Astrocyte (in vitro differentiated cells and primary cell): ENCODE measurements at regions not wholly inside any gene's neighbourhood (a gene's known extent, or its start where the extent isn't known, plus 50 kb on each side); places are given as distances from the start of the nearest gene placed in this dataset.
A peak's percentile ranks its signal among the peaks of the same experiment; 100 is the strongest.

Experiments
- DNase-seq: peaks from one replicate; pipeline ENCODE4 v3.0.0-alpha.2; 2010; ENCODE audit warnings: low read depth
- FAIRE-seq: peaks from 2 replicates; lab custom pipeline; 2011; peaks lifted over from hg19 to GRCh38; lab: Jason Lieb, UNC
- H2AFZ ChIP-seq: 2 replicates; pipeline ENCODE4 v1.6.0; 2012; ENCODE audit warnings: low read depth, low read length, inconsistent platforms
- H3K27ac ChIP-seq: 2 replicates; pipeline ENCODE4 v1.5.1; 2011; ENCODE audit warnings: low read depth, low read length, inconsistent platforms
- H3K27me3 ChIP-seq: 2 replicates; pipeline ENCODE4 v1.6.0; 2011; ENCODE audit warnings: low read length, inconsistent platforms; ENCODE audit not compliant: insufficient read depth
- H3K36me3 ChIP-seq: 2 replicates; pipeline ENCODE4 v1.5.1; 2011; ENCODE audit warnings: low read length, inconsistent platforms; ENCODE audit not compliant: insufficient read depth
- H3K4me1 ChIP-seq: 2 replicates; pipeline ENCODE4 v1.5.1; 2011; ENCODE audit warnings: low read length, inconsistent platforms; ENCODE audit not compliant: insufficient read depth
- H3K4me2 ChIP-seq: 2 replicates; pipeline ENCODE4 v1.6.0; 2012; ENCODE audit warnings: low read length, inconsistent platforms
- H3K4me3 ChIP-seq: 2 replicates; pipeline ENCODE4 v1.5.1; 2011; ENCODE audit warnings: low read depth, mild to moderate bottlenecking, low read length, inconsistent platforms; ENCODE audit not compliant: insufficient read depth
- H3K79me2 ChIP-seq: 2 replicates; pipeline ENCODE4 v1.6.0; 2012; ENCODE audit warnings: mild to moderate bottlenecking, low read length, inconsistent platforms; ENCODE audit not compliant: insufficient read depth
- H3K9ac ChIP-seq: 2 replicates; pipeline ENCODE4 v1.6.0; 2012; ENCODE audit warnings: mild to moderate bottlenecking, low read length, inconsistent platforms
- H3K9me3 ChIP-seq: 2 replicates; pipeline ENCODE4 v1.5.1; 2012; ENCODE audit warnings: low read depth, mild to moderate bottlenecking, low read length, inconsistent platforms; ENCODE audit not compliant: insufficient read depth
- H4K20me1 ChIP-seq: 2 replicates; pipeline ENCODE4 v1.6.0; 2012; ENCODE audit warnings: low read length, inconsistent platforms; ENCODE audit not compliant: insufficient read depth
- H3K27ac Mint-ChIP-seq: one replicate; pipeline ENCODE4 v1.8.0; 2021; ENCODE audit warnings: mild to moderate bottlenecking, mixed read lengths; ENCODE audit not compliant: unreplicated experiment
- H3K27me3 Mint-ChIP-seq: one replicate; pipeline ENCODE4 v1.8.0; 2021; ENCODE audit warnings: low read depth, mixed read lengths; ENCODE audit not compliant: unreplicated experiment
- H3K36me3 Mint-ChIP-seq: one replicate; pipeline ENCODE4 v1.8.0; 2021; ENCODE audit warnings: low read depth, mixed read lengths; ENCODE audit not compliant: unreplicated experiment
- H3K4me1 Mint-ChIP-seq: one replicate; pipeline ENCODE4 v1.8.0; 2021; ENCODE audit warnings: low read depth, mixed read lengths; ENCODE audit not compliant: unreplicated experiment
- H3K4me3 Mint-ChIP-seq: one replicate; pipeline ENCODE4 v1.8.0; 2021; ENCODE audit warnings: mild to moderate bottlenecking, moderate library complexity, mixed read lengths; ENCODE audit not compliant: unreplicated experiment
- H3K9me3 Mint-ChIP-seq: one replicate; pipeline ENCODE4 v1.8.0; 2021; ENCODE audit warnings: mild to moderate bottlenecking, mixed read lengths; ENCODE audit not compliant: unreplicated experiment
- EZH2 ChIP-seq: IDR thresholded peaks from 2 replicates; pipeline ENCODE4 v1.6.1; 2012; ENCODE audit warnings: mild to moderate bottlenecking, low read length, inconsistent platforms; ENCODE audit not compliant: insufficient read depth
- TF ChIP-seq, protein P1 (sequence below): IDR thresholded peaks from 2 replicates; pipeline ENCODE4 v1.5.1; 2011; ENCODE audit warnings: low read depth, mild to moderate bottlenecking, inconsistent platforms, low read length, moderate library complexity; ENCODE audit not compliant: insufficient read depth

GRCh38 chr9:81832571-81833285, 95.5 kb upstream of the SPATA31D4 start:
- Histone ChIP-seq H3K4me2 (no peak overlapping the region), H3K27ac (no peak overlapping the region), H3K4me1 (no peaks in the 10 kb centered on the region), H3K79me2 (no peaks in the 10 kb centered on the region), H3K27me3 (no peaks in the 10 kb centered on the region), H3K4me3 (no peak overlapping the region), H3K36me3 (no peaks in the 10 kb centered on the region), H4K20me1 (no peaks in the 10 kb centered on the region), H3K9ac (no peak overlapping the region), H3K9me3 (no peaks in the 10 kb centered on the region), H2AFZ (no peak overlapping the region)
- DNase-seq, result peak; percentile 74
- no peak for FAIRE-seq
- Mint-ChIP-seq H3K9me3 (peaks cover 2% of the 10 kb centered on the region), H3K36me3 (no peaks in the 10 kb centered on the region), H3K4me3 (no peak overlapping the region), H3K27ac (peak overlapping the region; percentile 7), H3K27me3 (peaks cover 2% of the 10 kb centered on the region), H3K4me1 (peaks cover 7% of the 10 kb centered on the region)
- no peak for TF ChIP-seq EZH2
- TF ChIP-seq, protein P1, sequence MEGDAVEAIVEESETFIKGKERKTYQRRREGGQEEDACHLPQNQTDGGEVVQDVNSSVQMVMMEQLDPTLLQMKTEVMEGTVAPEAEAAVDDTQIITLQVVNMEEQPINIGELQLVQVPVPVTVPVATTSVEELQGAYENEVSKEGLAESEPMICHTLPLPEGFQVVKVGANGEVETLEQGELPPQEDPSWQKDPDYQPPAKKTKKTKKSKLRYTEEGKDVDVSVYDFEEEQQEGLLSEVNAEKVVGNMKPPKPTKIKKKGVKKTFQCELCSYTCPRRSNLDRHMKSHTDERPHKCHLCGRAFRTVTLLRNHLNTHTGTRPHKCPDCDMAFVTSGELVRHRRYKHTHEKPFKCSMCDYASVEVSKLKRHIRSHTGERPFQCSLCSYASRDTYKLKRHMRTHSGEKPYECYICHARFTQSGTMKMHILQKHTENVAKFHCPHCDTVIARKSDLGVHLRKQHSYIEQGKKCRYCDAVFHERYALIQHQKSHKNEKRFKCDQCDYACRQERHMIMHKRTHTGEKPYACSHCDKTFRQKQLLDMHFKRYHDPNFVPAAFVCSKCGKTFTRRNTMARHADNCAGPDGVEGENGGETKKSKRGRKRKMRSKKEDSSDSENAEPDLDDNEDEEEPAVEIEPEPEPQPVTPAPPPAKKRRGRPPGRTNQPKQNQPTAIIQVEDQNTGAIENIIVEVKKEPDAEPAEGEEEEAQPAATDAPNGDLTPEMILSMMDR, result no peak

- DNase-seq (peak; percentile 44), FAIRE-seq (no peak)
- Histone ChIP-seq H3K4me1 (no peaks in the 10 kb centered on the region), H4K20me1 (no peaks in the 10 kb centered on the region), H3K9me3 (no peaks in the 10 kb centered on the region), H3K79me2 (no peaks in the 10 kb centered on the region), H3K4me3 (no peak overlapping the region), H3K36me3 (no peaks in the 10 kb centered on the region), H3K9ac (no peak overlapping the region), H3K27me3 (no peaks in the 10 kb centered on the region), H3K4me2 (no peak overlapping the region), H2AFZ (no peak overlapping the region), H3K27ac (no peak overlapping the region)
- peaks cover 5% of the 10 kb centered on the region for H3K27me3 Mint-ChIP-seq
- no peaks in the 10 kb centered on the region for H3K36me3 Mint-ChIP-seq
- H3K27ac Mint-ChIP-seq, result no peak overlapping the region
- H3K9me3 Mint-ChIP-seq, result peaks cover 2% of the 10 kb centered on the region
- TF ChIP-seq EZH2, result no peak
- peaks cover 7% of the 10 kb centered on the region for H3K4me1 Mint-ChIP-seq
- H3K4me3 Mint-ChIP-seq, result no peak overlapping the region
Measured at GRCh38 chr9:81833563-81834345, 94.5 kb upstream of the SPATA31D4 start.

GRCh38 chr9:81841333-81841732, 86.9 kb upstream of the SPATA31D4 start:
- Histone ChIP-seq H3K4me2 (no peak overlapping the region), H4K20me1 (no peaks in the 10 kb centered on the region), H3K27me3 (no peaks in the 10 kb centered on the region), H3K9me3 (no peaks in the 10 kb centered on the region), H2AFZ (no peak overlapping the region), H3K4me1 (no peaks in the 10 kb centered on the region), H3K9ac (no peak overlapping the region), H3K27ac (no peak overlapping the region), H3K4me3 (no peak overlapping the region), H3K36me3 (no peaks in the 10 kb centered on the region), H3K79me2 (no peaks in the 10 kb centered on the region)
- Mint-ChIP-seq H3K27me3 (peaks cover 5% of the 10 kb centered on the region), H3K36me3 (no peaks in the 10 kb centered on the region), H3K4me1 (peaks cover 12% of the 10 kb centered on the region), H3K9me3 (peaks cover 2% of the 10 kb centered on the region), H3K4me3 (no peak overlapping the region), H3K27ac (no peak overlapping the region)
- TF ChIP-seq, protein P1, result no peak
- TF ChIP-seq EZH2, result no peak
- DNase-seq, result no peak
- FAIRE-seq, result no peak
